ENCODE measurements at regions not wholly inside any gene's neighbourhood (a gene's known extent, or its start where the extent isn't known, plus 50 kb on each side); places are given as distances from the start of the nearest gene placed in this dataset.

DNA sequence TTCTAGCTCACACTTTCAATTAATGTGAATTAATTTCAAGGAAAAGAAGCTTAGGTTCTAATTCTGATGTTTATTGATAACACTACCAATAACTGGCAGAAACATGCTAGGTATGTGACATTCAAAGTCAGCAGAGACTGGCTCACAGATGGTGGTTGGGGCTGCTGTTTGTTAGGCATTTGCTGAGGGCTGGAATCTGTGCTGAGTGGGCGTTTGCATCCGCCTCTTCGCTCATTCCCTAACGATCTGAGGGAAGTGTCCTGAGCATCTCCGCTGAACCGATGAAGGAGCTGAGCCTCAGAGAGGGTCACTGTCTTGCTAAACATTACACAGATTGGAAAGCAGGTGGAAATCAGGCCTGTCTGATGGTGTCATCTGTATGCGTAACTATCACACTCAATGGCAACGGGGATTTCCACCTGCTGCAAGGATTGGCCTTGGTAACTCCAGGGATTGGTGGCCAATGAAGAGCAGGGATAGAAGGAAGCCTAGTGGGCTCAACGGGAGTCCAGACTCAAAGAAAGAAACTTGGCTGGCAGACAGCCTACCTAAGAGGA, 338.9 kb downstream of the TEX29 start:
- Histone ChIP-seq H3K36me3 (no peaks in the 10 kb centered on the region), H3K4me3 (no peak overlapping the region), H3K4me1 (peaks cover 0 to 19% (median 14%) of the 10 kb centered on the region in 4 donors), H3K27me3 (peaks cover 0 to 20% (median 0%) of the 10 kb centered on the region in 4 donors), H3K9me3 (no peaks in the 10 kb centered on the region), H3K27ac (replicated peaks in 1 of 4) (no peak overlapping the region)
- TF ChIP-seq EP300 (IDR thresholded peaks at IDR 0.05): no peak
- TF ChIP-seq, protein P1, sequence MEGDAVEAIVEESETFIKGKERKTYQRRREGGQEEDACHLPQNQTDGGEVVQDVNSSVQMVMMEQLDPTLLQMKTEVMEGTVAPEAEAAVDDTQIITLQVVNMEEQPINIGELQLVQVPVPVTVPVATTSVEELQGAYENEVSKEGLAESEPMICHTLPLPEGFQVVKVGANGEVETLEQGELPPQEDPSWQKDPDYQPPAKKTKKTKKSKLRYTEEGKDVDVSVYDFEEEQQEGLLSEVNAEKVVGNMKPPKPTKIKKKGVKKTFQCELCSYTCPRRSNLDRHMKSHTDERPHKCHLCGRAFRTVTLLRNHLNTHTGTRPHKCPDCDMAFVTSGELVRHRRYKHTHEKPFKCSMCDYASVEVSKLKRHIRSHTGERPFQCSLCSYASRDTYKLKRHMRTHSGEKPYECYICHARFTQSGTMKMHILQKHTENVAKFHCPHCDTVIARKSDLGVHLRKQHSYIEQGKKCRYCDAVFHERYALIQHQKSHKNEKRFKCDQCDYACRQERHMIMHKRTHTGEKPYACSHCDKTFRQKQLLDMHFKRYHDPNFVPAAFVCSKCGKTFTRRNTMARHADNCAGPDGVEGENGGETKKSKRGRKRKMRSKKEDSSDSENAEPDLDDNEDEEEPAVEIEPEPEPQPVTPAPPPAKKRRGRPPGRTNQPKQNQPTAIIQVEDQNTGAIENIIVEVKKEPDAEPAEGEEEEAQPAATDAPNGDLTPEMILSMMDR (IDR thresholded peaks at IDR 0.05): no peak
- no peak for TF ChIP-seq POLR2AphosphoS5 (IDR thresholded peaks at IDR 0.05)
- no peak for TF ChIP-seq POLR2A (IDR thresholded peaks at IDR 0.05; ENCODE audit: low read depth)
- 89% methylated on average over 9 of the region's 9 CpGs for WGBS
- intact Hi-C loops (cut with DNase I): no loop called here
- DNase-seq (ENCODE audit: extremely low spot score): no peak

DNA sequence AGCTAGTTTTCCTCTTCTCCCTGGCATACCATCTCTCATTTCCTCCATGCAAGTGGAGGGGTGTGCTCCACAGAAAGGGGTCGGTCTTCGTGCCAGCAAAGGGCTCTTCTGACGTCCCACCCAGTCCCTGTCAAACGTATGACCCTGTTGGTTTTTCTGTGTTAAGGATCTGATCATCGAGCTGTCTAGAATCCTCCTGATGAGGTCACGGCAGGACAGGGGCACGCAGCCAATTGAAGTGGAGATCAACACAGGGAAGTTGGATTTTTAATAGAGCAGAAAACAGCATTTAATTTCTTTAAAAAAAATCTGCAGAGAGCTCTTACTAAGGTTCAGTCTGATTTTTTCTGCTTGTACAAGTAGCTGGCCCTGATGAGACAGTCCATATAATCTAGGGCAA, 339.4 kb downstream of the TEX29 start:
- DNase-seq (ENCODE audit: extremely low spot score): no peak
- H3K4me1 ChIP-seq: peaks cover 0 to 25% (median 18%) of the 10 kb centered on the region in 4 donors
- 77% methylated on average over 7 of the region's 7 CpGs for WGBS
- no peaks in the 10 kb centered on the region for H3K36me3 ChIP-seq
- TF ChIP-seq POLR2AphosphoS5 (IDR thresholded peaks at IDR 0.05): no peak
- no peak for TF ChIP-seq EP300 (IDR thresholded peaks at IDR 0.05)
- no peak for TF ChIP-seq POLR2A (IDR thresholded peaks at IDR 0.05; ENCODE audit: low read depth)
- TF ChIP-seq, protein P1 (IDR thresholded peaks at IDR 0.05): no peak
- no peaks in the 10 kb centered on the region for H3K9me3 ChIP-seq
- H3K27ac ChIP-seq (replicated peaks in 1 of 4): no peak overlapping the region
- H3K4me3 ChIP-seq: no peak overlapping the region
- peaks cover 0 to 15% (median 0%) of the 10 kb centered on the region in 4 donors for H3K27me3 ChIP-seq
- intact Hi-C loops (cut with DNase I): no loop called here

DNA sequence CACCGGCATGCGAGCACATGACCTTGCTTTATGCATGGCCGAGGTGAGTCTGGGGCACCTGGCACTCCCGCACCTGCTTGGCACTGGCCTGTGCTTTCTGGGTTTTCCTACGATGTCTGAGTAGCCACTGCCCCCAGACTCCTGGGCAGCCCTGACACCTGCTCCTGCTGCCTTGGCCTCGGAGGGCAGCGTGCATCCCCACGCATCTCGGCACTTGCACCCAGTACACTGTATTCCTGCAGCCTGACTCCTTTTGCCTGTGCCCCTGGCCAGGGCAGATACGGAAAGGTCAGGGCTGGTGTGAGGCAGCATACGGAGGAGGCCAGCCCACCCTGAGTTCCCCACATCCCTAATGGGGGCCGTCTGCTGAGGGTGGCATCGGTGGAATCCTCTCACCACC, 340.6 kb downstream of the TEX29 start:
- Histone ChIP-seq H3K27ac (replicated peaks in 1 of 4) (no peak overlapping the region), H3K9me3 (no peaks in the 10 kb centered on the region), H3K36me3 (no peaks in the 10 kb centered on the region), H3K4me3 (no peak overlapping the region), H3K27me3 (peaks cover 0 to 13% (median 0%) of the 10 kb centered on the region in 4 donors), H3K4me1 (peaks cover 0 to 25% (median 19%) of the 10 kb centered on the region in 4 donors)
- DNase-seq (ENCODE audit: extremely low spot score): no peak
- intact Hi-C loops (cut with DNase I): no loop called here
- 84% methylated on average over 13 of the region's 13 CpGs for WGBS
- TF ChIP-seq POLR2A (IDR thresholded peaks at IDR 0.05; ENCODE audit: low read depth): no peak

DNA sequence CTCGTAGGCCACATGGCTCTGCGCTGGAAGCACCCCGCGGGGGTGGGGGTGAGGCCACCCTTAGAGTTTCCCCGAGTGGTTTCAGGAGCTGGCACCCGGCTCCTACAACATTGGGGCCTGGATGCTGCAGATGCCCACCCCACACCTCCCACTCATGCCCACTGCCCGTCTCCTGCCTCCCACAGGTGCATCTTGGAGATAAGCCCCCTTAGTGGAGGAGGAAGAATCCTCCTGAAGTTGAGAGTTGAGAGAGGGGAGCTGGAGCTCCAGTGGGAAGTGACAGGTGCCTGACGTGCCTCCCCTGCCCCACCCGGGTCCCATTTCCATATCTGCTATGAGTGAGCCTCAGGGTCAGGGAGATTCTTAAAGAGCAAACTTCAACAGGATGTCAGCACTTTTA, 341.3 kb downstream of the TEX29 start:
- H3K4me1 ChIP-seq: peaks cover 0 to 25% (median 19%) of the 10 kb centered on the region in 4 donors
- TF ChIP-seq POLR2A (IDR thresholded peaks at IDR 0.05; ENCODE audit: low read depth): no peak
- TF ChIP-seq EP300 (IDR thresholded peaks at IDR 0.05): no peak
- TF ChIP-seq, protein P1 (IDR thresholded peaks at IDR 0.05): no peak
- TF ChIP-seq POLR2AphosphoS5 (IDR thresholded peaks at IDR 0.05): no peak
- H3K4me3 ChIP-seq: no peak overlapping the region
- H3K27ac ChIP-seq (replicated peaks in 1 of 4): no peak overlapping the region
- no peak for DNase-seq (ENCODE audit: extremely low spot score)
- peaks cover 0 to 13% (median 0%) of the 10 kb centered on the region in 4 donors for H3K27me3 ChIP-seq
- H3K36me3 ChIP-seq: no peaks in the 10 kb centered on the region
- no peaks in the 10 kb centered on the region for H3K9me3 ChIP-seq
- 92% methylated on average over 5 of the region's 9 CpGs for WGBS
- intact Hi-C loops (cut with DNase I): no loop called here

DNA sequence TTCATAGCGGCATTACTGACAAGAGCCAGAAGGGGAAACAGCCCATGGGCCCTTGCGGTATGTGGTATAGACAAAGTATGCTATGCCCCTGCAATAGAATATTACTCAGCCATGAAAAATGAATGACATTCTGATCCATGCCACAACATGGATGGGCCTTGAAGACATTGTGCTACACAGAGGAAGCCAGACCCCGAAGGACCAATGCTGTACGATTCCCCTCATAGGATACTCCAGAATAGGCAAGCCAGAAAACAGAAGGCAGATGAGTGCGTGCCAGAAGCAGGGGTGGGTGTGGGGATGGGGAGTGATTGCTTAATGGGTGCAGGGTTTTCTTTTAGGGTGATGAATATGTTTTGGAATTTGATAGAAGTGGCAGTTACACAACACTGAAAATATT, 342.0 kb downstream of the TEX29 start:
- Histone ChIP-seq H3K9me3 (no peaks in the 10 kb centered on the region), H3K36me3 (no peaks in the 10 kb centered on the region), H3K4me1 (peaks cover 0 to 25% (median 19%) of the 10 kb centered on the region in 4 donors), H3K27ac (replicated peaks in 1 of 4) (no peak overlapping the region), H3K4me3 (no peak overlapping the region), H3K27me3 (peaks cover 0 to 13% (median 0%) of the 10 kb centered on the region in 4 donors)
- intact Hi-C loops (cut with DNase I): no loop called here
- TF ChIP-seq POLR2AphosphoS5 (IDR thresholded peaks at IDR 0.05) (no peak), POLR2A (IDR thresholded peaks at IDR 0.05; ENCODE audit: low read depth) (no peak), EP300 (IDR thresholded peaks at IDR 0.05) (no peak)
- TF ChIP-seq, protein P1 (IDR thresholded peaks at IDR 0.05): no peak
- no peak for DNase-seq (ENCODE audit: extremely low spot score)
- WGBS: 87% methylated on average over 5 of the region's 5 CpGs

Data from esophagus muscularis mucosa (tissue), 4 donors.